Suprapubic skin (tissue), 3 donors: ENCODE measurements at regions not wholly inside any gene's neighbourhood (a gene's known extent, or its start where the extent isn't known, plus 50 kb on each side); places are given as distances from the start of the nearest gene placed in this dataset.

Experiments used
- CTCF ChIP-seq, 2 donors: fragments of 200-600 bp in 1 of 2; fragments of 450-650 bp in 1 of 2; sonication (generic) in 1 of 2; IDR thresholded peaks; one replicate each; pipeline ENCODE4 v1.5.1; 2016 to 2019; ENCODE audit warnings: antibody characterized with exemption in 2 of 2, mild to moderate bottlenecking in 1 of 2, moderate library complexity in 1 of 2
- POLR2A ChIP-seq, 2 donors: fragments of 450-650 bp; IDR thresholded peaks; one replicate each; pipeline ENCODE4 v1.6.1; 2017; ENCODE audit warnings: antibody characterized with exemption in 2 of 2, mild to moderate bottlenecking in 2 of 2, moderate library complexity in 2 of 2

GRCh38 chr5:74927336-74927735, 61.1 kb upstream of the FAM169A start:
- TF ChIP-seq POLR2A (IDR thresholded peaks at IDR 0.05) (no peak), CTCF (IDR thresholded peaks at IDR 0.05) (no peak)
